Keratinocyte (primary cell): ENCODE measurements at regions not wholly inside any gene's neighbourhood (a gene's known extent, or its start where the extent isn't known, plus 50 kb on each side); places are given as distances from the start of the nearest gene placed in this dataset.

Experiments
- CTCF ChIP-seq, 3 experiments: IDR thresholded peaks in 1 of 3; conservative IDR thresholded peaks in 1 of 3; optimal IDR thresholded peaks in 1 of 3; 2 replicates in 2 of 3; 3 replicates in 1 of 3; pipeline versions ENCODE3 to v1.5.1; 2011; ENCODE audit warnings: low read length in 3 of 3, mild to moderate bottlenecking in 3 of 3, moderate library complexity in 2 of 3, control low read depth in 1 of 3, inconsistent platforms in 1 of 3; ENCODE audit not compliant: insufficient read depth in 2 of 3; ENCODE audit errors: extremely low read depth in 1 of 3
- EZH2 ChIP-seq: IDR thresholded peaks from one replicate; pipeline ENCODE4 v1.6.1; 2012; ENCODE audit warnings: inconsistent platforms, mild to moderate bottlenecking, low read length, moderate library complexity

GRCh38 chr2:8279506-8279905 lies 402.4 kb upstream of the ID2 start:
- TF ChIP-seq CTCF (optimal IDR thresholded peaks at IDR 0.05 in 1 of 3, IDR thresholded peaks at IDR 0.05 in 1 of 3, conservative IDR thresholded peaks at IDR 0.05 in 1 of 3; ENCODE audit: extremely low read depth in 1 of 3, insufficient read depth in 2 of 3, low read length in 3 of 3) (no peak), EZH2 (no peak)
